ENCODE measurements at regions not wholly inside any gene's neighbourhood (a gene's known extent, or its start where the extent isn't known, plus 50 kb on each side); places are given as distances from the start of the nearest gene placed in this dataset.

- TF ChIP-seq ZNF747 (CRISPR knock-in tag; IDR thresholded peaks at IDR 0.05; ENCODE audit: borderline replicate concordance) (no peak), MAF1 (CRISPR knock-in tag; IDR thresholded peaks at IDR 0.05; ENCODE audit: borderline replicate concordance) (no peak)
Measured at GRCh38 chr1:182299728-182300616, 91.6 kb downstream of the GLUL start.
